PC-9 (cell line): ENCODE measurements at regions not wholly inside any gene's neighbourhood (a gene's known extent, or its start where the extent isn't known, plus 50 kb on each side); places are given as distances from the start of the nearest gene placed in this dataset.

Experiments
- EZH2 ChIP-seq: fragments of 200-600 bp; sonication (generic); IDR thresholded peaks from 2 replicates; pipeline ENCODE4 v1.8.0; 2017; ENCODE audit warnings: antibody characterized with exemption, low read depth
- TF ChIP-seq, protein P1 (sequence below): fragments of 200-600 bp; sonication (generic); conservative IDR thresholded peaks from 2 replicates; pipeline ENCODE4 v1.6.1; 2017; ENCODE audit warnings: mixed run types, antibody characterized with exemption, mild to moderate bottlenecking, moderate library complexity

DNA sequence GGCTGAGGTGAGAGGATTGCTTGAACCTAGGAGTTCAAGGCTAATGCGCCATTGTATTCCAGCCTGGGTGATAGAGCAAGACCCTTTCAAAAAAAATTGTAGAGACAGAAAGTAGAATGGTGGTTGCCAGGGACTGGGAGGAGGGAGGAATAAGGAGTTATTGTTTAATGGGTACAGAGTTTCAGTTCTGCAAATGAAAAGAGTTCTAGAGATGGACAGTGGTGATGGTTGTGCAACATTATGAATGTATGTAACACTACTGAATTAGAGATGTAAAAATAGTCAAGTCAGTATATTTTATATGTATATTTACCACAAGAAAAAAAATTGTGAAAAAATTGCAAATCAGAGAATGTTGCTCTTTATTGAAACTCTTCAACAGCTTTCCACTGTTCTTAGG, 266.5 kb upstream of the NPY start:
- TF ChIP-seq, protein P1, sequence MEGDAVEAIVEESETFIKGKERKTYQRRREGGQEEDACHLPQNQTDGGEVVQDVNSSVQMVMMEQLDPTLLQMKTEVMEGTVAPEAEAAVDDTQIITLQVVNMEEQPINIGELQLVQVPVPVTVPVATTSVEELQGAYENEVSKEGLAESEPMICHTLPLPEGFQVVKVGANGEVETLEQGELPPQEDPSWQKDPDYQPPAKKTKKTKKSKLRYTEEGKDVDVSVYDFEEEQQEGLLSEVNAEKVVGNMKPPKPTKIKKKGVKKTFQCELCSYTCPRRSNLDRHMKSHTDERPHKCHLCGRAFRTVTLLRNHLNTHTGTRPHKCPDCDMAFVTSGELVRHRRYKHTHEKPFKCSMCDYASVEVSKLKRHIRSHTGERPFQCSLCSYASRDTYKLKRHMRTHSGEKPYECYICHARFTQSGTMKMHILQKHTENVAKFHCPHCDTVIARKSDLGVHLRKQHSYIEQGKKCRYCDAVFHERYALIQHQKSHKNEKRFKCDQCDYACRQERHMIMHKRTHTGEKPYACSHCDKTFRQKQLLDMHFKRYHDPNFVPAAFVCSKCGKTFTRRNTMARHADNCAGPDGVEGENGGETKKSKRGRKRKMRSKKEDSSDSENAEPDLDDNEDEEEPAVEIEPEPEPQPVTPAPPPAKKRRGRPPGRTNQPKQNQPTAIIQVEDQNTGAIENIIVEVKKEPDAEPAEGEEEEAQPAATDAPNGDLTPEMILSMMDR = no peak
- no peak for TF ChIP-seq EZH2
